HEK293 (cell line): ENCODE measurements at regions not wholly inside any gene's neighbourhood (a gene's known extent, or its start where the extent isn't known, plus 50 kb on each side); places are given as distances from the start of the nearest gene placed in this dataset.

Experiments used
- CTCF ChIP-seq: fragments of 450-650 bp; formaldehyde crosslinking; IDR thresholded peaks from 2 replicates; pipeline ENCODE4 v1.5.1; 2016; ENCODE audit warnings: missing biosample characterization, missing genetic modification characterization
- YY1 ChIP-seq: fragments of 450-650 bp; formaldehyde crosslinking; IDR thresholded peaks from 2 replicates; pipeline ENCODE4 v1.5.1; 2018; ENCODE audit warnings: missing biosample characterization, missing genetic modification characterization
- ZBTB49 ChIP-seq: fragments of 450-650 bp; formaldehyde crosslinking; IDR thresholded peaks from 2 replicates; pipeline ENCODE4 v1.5.1; 2016; ENCODE audit warnings: missing biosample characterization, missing genetic modification characterization, low read depth
- ZBTB6 ChIP-seq: fragments of 450-650 bp; formaldehyde crosslinking; IDR thresholded peaks from 2 replicates; pipeline ENCODE4 v1.5.1; 2017; ENCODE audit warnings: missing biosample characterization, missing genetic modification characterization
- ZNF175 ChIP-seq: fragments of 450-650 bp; formaldehyde crosslinking; IDR thresholded peaks from 2 replicates; pipeline ENCODE4 v1.5.1; 2016; ENCODE audit warnings: missing biosample characterization, missing genetic modification characterization
- ZNF449 ChIP-seq: fragments of 450-650 bp; formaldehyde crosslinking; IDR thresholded peaks from 2 replicates; pipeline ENCODE4 v1.5.1; 2017; ENCODE audit warnings: missing biosample characterization, mild to moderate bottlenecking, missing genetic modification characterization, moderate library complexity
- ZNF521 ChIP-seq: fragments of 450-650 bp; formaldehyde crosslinking; IDR thresholded peaks from 2 replicates; pipeline ENCODE4 v1.5.1; 2017; ENCODE audit warnings: missing biosample characterization, mild to moderate bottlenecking, missing genetic modification characterization
- ZNF626 ChIP-seq: fragments of 450-650 bp; sonication (Bioruptor Pico); formaldehyde crosslinking; IDR thresholded peaks from 2 replicates; pipeline ENCODE4 v1.5.1; 2018; ENCODE audit warnings: missing biosample characterization, missing genetic modification characterization, inconsistent platforms
- ZNF654 ChIP-seq: fragments of 450-650 bp; formaldehyde crosslinking; IDR thresholded peaks from 2 replicates; pipeline ENCODE4 v1.5.1; 2016; ENCODE audit warnings: low read depth, missing biosample characterization, missing genetic modification characterization
- ZNF658 ChIP-seq: fragments of 450-650 bp; formaldehyde crosslinking; IDR thresholded peaks from 2 replicates; pipeline ENCODE4; 2016; ENCODE audit warnings: missing biosample characterization, missing genetic modification characterization
- ZNF677 ChIP-seq: fragments of 450-650 bp; IDR thresholded peaks from 2 replicates; pipeline ENCODE4 v1.5.0; 2018; ENCODE audit warnings: missing biosample characterization, mild to moderate bottlenecking, missing genetic modification characterization, moderate library complexity

- TF ChIP-seq ZNF658 = no peak
- TF ChIP-seq ZNF654 (tag by site-specific recombination) = no peak
- no peak for TF ChIP-seq ZNF449 (tag by site-specific recombination)
- TF ChIP-seq CTCF (tag by site-specific recombination) = no peak
- no peak for TF ChIP-seq ZNF626
- TF ChIP-seq ZNF175 (tag by site-specific recombination) = no peak
- TF ChIP-seq ZBTB49 (tag by site-specific recombination) = no peak
- TF ChIP-seq ZNF521 = no peak
- no peak for TF ChIP-seq YY1
- no peak for TF ChIP-seq ZBTB6 (tag by site-specific recombination)
- no peak for TF ChIP-seq ZNF677
Measured at GRCh38 chr13:108534728-108535127, 94.7 kb upstream of the MYO16 start.
